HG03060 (cell line): ENCODE measurements at regions not wholly inside any gene's neighbourhood (a gene's known extent, or its start where the extent isn't known, plus 50 kb on each side); places are given as distances from the start of the nearest gene placed in this dataset.

Source experiments
- ATAC-seq: cut with Tn5 transposase; IDR thresholded peaks from one replicate; pipeline ENCODE4 v1.9.1; 2021; ENCODE audit warnings: low read depth, moderate number of reproducible peaks; ENCODE audit not compliant: unreplicated experiment

DNA sequence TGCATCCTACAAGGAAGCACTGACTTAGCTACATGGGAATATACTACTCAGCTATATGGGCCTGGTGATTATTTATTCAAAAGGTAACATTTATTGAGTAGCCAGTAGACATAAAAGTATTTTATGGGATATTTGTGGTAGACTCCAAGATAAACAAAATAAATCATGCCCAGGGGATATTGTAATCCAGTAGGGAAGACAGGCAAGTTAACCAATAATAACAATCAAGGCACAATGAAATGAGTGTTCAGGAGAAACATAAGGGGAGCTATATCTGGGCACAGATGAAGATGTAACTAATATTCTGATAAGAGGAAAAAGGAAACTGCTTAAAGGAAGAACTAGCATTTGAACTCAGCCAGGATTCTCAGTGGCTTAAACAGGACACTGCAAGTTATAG lies 161.4 kb upstream of the MTNR1B start:
- no peak for ATAC-seq

DNA sequence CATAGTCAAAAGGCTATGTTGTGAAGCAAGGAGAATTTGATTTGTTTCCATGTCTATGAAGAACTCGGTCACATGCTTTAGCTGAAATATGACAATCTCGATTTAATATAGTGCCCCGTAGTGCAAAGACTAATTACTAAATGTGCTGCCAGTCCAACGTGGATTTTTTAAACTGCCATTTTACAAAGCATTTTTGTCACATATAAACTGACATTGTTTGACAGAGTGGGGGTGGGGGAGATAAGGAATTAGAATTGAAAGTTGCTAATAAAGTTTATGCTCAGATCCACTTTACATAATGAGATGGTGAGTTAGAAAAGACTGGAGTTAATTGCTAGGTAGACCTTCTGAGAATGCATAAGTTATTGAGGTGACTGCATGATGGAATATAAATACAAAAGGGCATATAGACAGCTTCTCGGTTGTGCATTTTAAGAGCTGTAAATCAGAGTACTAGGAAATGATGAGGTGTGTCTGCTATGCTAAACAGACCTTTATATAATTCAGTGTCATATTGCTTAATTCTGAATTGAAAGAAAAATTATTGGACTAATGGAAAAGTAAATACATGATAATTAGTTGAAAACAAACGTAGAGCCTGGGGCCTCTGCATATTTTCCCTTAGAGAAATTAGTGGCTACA lies 158.9 kb upstream of the MTNR1B start:
- no peak for ATAC-seq

- ATAC-seq = no peak
Measured at GRCh38 chr11:92811341-92811740, 158.1 kb upstream of the MTNR1B start.

GRCh38 chr11:92812841-92813240 lies 156.6 kb upstream of the MTNR1B start:
- ATAC-seq = no peak

- ATAC-seq = no peak
Measured at GRCh38 chr11:92819830-92820229, 149.6 kb upstream of the MTNR1B start.

- ATAC-seq = no peak
Measured at GRCh38 chr11:92820860-92821259, 148.6 kb upstream of the MTNR1B start.

GRCh38 chr11:92822410-92822809 lies 147.0 kb upstream of the MTNR1B start:
- no peak for ATAC-seq

GRCh38 chr11:92826136-92826535 lies 143.3 kb upstream of the MTNR1B start:
- no peak for ATAC-seq

DNA sequence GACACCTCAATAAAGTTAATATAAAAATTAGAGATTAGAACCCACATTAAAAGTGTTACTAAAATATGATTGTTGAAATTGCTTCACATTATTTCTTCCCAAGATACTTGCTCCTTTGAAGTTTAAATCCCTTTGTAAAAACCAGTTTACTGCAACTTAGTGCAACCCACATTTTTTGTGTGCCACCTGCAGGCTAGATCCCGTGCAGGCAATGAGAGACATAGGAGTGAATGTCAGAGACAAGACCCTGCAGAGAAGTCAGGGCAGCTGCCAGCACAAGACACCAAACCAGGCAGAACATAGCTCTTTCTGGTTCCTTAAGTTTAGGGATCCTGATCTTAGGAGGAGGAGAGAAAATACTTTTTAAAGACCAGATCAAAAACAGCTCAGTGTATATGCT lies 142.8 kb upstream of the MTNR1B start:
- ATAC-seq = no peak

- ATAC-seq = no peak
Measured at GRCh38 chr11:92827132-92827531, 142.3 kb upstream of the MTNR1B start.

DNA sequence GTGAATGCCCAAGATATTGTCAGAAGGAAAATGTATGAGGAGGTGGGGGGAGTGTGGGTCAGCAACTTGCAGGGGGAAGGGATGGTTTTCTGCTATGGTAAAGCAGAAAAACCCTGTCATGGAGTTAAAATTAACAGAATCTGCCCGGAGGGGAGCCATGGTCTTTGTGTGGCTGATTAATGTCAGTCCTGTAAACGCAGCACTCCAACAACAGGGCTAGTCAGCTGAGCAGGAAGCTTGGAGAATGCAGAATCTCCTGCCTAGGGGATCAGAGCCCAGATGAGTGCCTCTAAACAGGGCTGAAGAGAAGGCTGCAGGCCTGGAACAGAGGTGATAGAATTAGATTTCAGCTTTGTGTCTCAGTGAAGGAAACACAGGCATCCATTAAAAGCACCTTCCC lies 140.9 kb upstream of the MTNR1B start:
- no peak for ATAC-seq

GRCh38 chr11:92829121-92829520 lies 140.3 kb upstream of the MTNR1B start:
- ATAC-seq = no peak

DNA sequence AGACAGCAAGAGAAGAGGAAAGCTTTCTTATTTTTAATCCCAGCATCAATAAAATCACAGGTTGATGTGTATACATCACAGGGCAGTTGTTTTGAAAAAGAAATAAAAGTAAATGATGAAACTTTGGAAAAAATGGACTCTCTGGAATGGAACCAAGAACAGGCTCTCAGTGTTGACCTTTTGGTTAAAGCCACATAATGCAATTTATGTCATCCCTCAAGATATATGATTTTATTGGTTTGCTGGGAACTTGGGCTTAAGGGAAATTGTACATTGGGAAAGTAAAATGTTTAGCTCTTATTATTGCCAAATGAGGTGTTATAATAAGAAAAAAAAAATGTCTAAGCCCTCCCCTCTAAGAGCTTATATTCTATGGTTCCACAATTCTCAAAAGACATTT lies 139.8 kb upstream of the MTNR1B start:
- no peak for ATAC-seq

DNA sequence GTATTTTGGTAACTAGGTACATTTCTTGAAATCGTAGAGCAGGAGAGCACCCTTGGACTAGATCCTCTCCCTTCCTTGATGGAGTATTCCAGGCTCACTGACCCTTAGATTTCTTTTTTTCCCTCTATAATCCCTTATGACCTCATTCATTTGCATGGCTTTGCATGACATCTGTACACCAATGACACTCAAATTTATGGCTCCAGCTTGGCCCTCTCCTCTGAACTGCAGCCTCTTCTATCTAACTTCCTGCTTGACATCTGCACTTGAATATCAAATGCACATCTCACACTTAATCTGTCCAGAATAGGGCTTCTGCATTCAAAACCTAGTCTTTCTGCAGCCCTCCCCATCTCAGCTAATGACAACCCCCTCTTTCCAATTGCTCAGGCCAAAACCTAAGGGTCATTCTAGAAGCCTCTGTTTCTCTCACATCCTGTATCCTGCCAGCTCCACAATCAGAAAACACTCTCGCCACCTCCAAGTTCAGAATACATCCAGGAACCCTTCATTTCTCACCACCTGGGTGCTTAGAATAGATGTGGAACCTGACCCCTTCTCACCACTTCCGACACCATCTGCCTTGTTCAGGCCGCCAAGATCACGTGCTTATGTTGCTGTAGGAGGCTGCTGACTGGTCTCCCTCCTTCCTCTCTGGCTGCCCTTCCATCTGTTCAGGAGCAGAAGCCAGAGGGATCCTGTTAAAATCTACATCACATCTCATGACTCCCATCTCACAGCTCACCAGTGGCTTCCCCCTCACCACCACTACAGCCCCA lies 138.9 kb upstream of the MTNR1B start:
- ATAC-seq = no peak

GRCh38 chr11:92834296-92835020 lies 135.0 kb upstream of the MTNR1B start:
- ATAC-seq = no peak

DNA sequence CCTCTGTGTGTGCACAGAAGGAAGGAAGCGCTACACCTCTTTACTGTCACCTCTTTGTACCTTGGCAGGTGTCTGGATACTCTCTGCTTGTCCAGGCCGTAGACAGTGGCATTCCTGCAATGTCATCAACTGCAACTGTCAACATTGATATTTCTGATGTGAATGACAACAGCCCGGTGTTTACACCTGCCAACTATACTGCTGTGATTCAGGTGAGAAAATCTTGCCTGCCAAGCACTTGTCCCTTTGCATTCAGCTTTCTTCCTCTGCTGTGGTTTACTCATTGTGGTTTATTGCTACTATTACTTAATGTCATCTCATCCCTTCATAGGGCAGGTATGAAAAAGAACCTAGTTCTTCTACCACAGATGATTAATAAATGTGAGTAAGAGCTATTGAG lies 131.9 kb upstream of the MTNR1B start:
- no peak for ATAC-seq

DNA sequence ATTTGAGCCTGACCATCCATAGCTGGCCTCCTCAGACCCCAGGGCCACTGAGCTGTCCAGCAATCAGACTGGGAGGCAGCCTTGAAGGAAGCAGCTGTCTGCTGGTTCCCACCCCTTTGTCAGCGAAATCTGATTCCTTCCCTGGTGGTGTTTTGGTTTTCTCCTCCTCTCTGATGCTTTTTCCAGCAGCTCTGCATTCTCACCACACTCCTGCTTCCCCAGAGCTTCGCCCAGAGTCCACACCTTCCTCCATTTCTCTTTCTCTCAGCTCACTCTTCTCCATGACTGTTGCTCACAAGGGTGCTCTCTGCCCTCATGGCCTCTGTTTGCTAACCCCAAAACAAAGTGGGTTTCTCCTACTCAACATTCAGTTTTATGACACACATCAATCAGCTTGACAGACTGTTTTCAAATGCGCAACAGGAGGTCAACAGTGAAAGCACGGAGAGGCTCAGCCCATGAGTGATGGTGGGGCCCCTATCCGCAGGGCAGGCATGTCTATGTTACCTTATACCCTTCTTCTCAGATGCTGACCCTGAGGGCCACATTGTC lies 130.6 kb upstream of the MTNR1B start:
- no peak for ATAC-seq

- no peak for ATAC-seq
Measured at GRCh38 chr11:92839450-92839849, 130.0 kb upstream of the MTNR1B start.

DNA sequence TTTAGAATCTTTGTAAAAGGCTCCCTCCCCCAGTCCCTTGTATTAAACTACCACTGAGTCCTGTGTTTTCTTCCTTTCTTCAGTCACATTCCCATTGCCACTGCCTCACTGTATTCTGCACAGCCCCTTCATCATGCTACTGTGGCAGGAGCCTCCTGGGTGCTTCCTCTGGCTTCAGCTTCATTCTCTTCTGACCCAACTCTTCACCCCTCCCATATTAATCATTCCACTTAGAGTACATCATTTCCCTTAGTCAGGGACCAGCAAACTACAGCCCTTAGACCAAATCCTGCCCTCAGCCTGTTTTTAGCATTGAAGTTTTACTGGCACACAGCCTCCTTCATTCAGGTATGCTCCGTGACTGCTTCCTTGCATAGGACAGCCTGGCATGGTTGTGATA lies 127.7 kb upstream of the MTNR1B start:
- no peak for ATAC-seq

DNA sequence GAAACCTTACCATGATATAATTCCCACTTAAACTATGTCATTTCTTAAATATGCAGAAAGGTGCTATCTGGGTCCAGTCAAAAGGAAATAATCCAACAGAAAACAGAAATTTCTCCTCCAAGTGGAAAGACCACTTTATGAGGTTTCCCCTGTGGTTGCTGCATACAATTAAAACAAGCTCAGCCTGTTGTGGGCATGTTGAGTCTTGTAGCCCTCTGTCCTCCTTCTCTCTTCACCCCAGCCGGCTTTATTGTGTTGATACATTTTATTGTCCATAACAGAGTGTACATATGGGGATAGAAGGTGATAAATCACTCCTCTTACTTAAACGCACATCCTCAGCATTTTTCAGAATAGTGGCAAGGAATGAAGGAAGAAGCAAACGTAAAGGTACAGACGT lies 126.0 kb upstream of the MTNR1B start:
- ATAC-seq = no peak

DNA sequence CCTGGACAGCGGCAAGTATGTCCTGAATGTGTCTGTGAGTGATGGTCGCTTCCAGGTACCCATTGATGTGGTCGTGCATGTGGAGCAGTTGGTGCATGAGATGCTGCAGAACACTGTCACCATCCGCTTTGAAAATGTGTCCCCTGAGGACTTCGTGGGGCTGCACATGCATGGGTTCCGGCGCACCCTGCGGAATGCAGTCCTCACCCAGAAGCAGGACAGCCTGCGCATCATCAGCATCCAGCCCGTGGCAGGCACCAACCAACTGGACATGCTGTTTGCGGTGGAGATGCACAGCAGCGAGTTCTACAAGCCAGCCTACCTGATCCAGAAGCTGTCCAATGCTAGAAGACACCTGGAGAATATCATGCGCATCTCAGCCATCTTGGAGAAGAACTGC lies 125.3 kb upstream of the MTNR1B start:
- ATAC-seq = no peak
